Stimulated activated CD4-positive, alpha-beta T cell treated with anti-CD3 and anti-CD28 coated beads, Interleukin-4, amount 100 ng/mL, for 48 hours (primary cell): ENCODE measurements at regions not wholly inside any gene's neighbourhood (a gene's known extent, or its start where the extent isn't known, plus 50 kb on each side); places are given as distances from the start of the nearest gene placed in this dataset.
"Not testable (repeated sequence)": the region's sequence is repeated elsewhere in the genome, so short reads cannot be mapped to it uniquely, and the experiment has no call there.

ENCODE experiments used
- DNase-seq, 2 donors: peaks; one replicate each; pipeline ENCODE4 v3.0.0-alpha.2; 2020; ENCODE audit warnings: low read depth in 2 of 2

- DNase-seq, result no peak
These were observed 275.9 kb upstream of the CCNG1 start for GRCh38 chr5:163161512-163161911.

GRCh38 chr5:163162645-163163044 is 274.8 kb upstream of the CCNG1 start:
- DNase-seq, result no peak

GRCh38 chr5:163163858-163164257 is 273.5 kb upstream of the CCNG1 start:
- no peak for DNase-seq

GRCh38 chr5:163165277-163165676 is 272.1 kb upstream of the CCNG1 start:
- DNase-seq, result no peak

- DNase-seq, result not testable (repeated sequence)
These were observed 267.2 kb upstream of the CCNG1 start for GRCh38 chr5:163170161-163170560.

- no peak for DNase-seq
These were observed 264.7 kb upstream of the CCNG1 start for GRCh38 chr5:163172540-163173338.

- no peak for DNase-seq
These were observed 259.4 kb upstream of the CCNG1 start for GRCh38 chr5:163177971-163178370.

GRCh38 chr5:163185315-163185714 is 252.1 kb upstream of the CCNG1 start:
- no peak for DNase-seq

GRCh38 chr5:163189023-163189553 is 248.3 kb upstream of the CCNG1 start:
- DNase-seq, result no peak

GRCh38 chr5:163190283-163190682 is 247.1 kb upstream of the CCNG1 start:
- DNase-seq, result no peak

GRCh38 chr5:163190784-163191183 is 246.6 kb upstream of the CCNG1 start:
- no peak for DNase-seq

GRCh38 chr5:163193886-163194285 is 243.5 kb upstream of the CCNG1 start:
- no peak for DNase-seq

- no peak for DNase-seq
These were observed 231.8 kb upstream of the CCNG1 start for GRCh38 chr5:163205645-163206044.

GRCh38 chr5:163221581-163221980 is 215.8 kb upstream of the CCNG1 start:
- no peak for DNase-seq

GRCh38 chr5:163222982-163223381 is 214.4 kb upstream of the CCNG1 start:
- no peak for DNase-seq

GRCh38 chr5:163244445-163244987 is 192.9 kb upstream of the CCNG1 start:
- DNase-seq, result no peak

- no peak for DNase-seq
These were observed 191.8 kb upstream of the CCNG1 start for GRCh38 chr5:163245584-163245983.

GRCh38 chr5:163248333-163248732 is 189.1 kb upstream of the CCNG1 start:
- DNase-seq, result no peak

GRCh38 chr5:163248871-163249270 is 188.5 kb upstream of the CCNG1 start:
- no peak for DNase-seq

GRCh38 chr5:163252950-163253349 is 184.4 kb upstream of the CCNG1 start:
- DNase-seq, result no peak

- DNase-seq, result no peak
These were observed 177.9 kb upstream of the CCNG1 start for GRCh38 chr5:163259495-163259894.

- no peak for DNase-seq
These were observed 176.9 kb upstream of the CCNG1 start for GRCh38 chr5:163260471-163260870.

GRCh38 chr5:163260961-163261360 is 176.4 kb upstream of the CCNG1 start:
- no peak for DNase-seq
